Globus pallidus (tissue), 1 donor: ENCODE measurements at regions not wholly inside any gene's neighbourhood (a gene's known extent, or its start where the extent isn't known, plus 50 kb on each side); places are given as distances from the start of the nearest gene placed in this dataset.

Experiments
- DNase-seq: peaks from one replicate; pipeline ENCODE4 v3.0.0-alpha.2; 2015; ENCODE audit warnings: low spot score

GRCh38 chr3:40593351-40593750 lies 68.6 kb downstream of the ZNF621 start:
- no peak for DNase-seq

- no peak for DNase-seq
Measured at GRCh38 chr3:40597441-40597840, 72.7 kb downstream of the ZNF621 start.

- no peak for DNase-seq
Measured at GRCh38 chr3:40598338-40598737, 73.6 kb downstream of the ZNF621 start.

- no peak for DNase-seq
Measured at GRCh38 chr3:40598962-40599361, 74.2 kb downstream of the ZNF621 start.

GRCh38 chr3:40602778-40603385 lies 78.1 kb downstream of the ZNF621 start:
- DNase-seq, result no peak

- DNase-seq, result no peak
Measured at GRCh38 chr3:40605960-40606359, 81.2 kb downstream of the ZNF621 start.

- DNase-seq, result no peak
Measured at GRCh38 chr3:40608091-40608490, 83.3 kb downstream of the ZNF621 start.

GRCh38 chr3:40613306-40613705 lies 88.5 kb downstream of the ZNF621 start:
- DNase-seq, result no peak

GRCh38 chr3:40615110-40615915 lies 90.6 kb downstream of the ZNF621 start:
- no peak for DNase-seq

GRCh38 chr3:40615918-40616819 lies 91.4 kb downstream of the ZNF621 start:
- no peak for DNase-seq

- DNase-seq, result no peak
Measured at GRCh38 chr3:40617084-40617483, 92.3 kb downstream of the ZNF621 start.

GRCh38 chr3:40618158-40618557 lies 93.4 kb downstream of the ZNF621 start:
- no peak for DNase-seq

- no peak for DNase-seq
Measured at GRCh38 chr3:40620151-40620550, 95.4 kb downstream of the ZNF621 start.

- DNase-seq, result no peak
Measured at GRCh38 chr3:40621252-40621651, 96.5 kb downstream of the ZNF621 start.

- no peak for DNase-seq
Measured at GRCh38 chr3:40623567-40623966, 98.8 kb downstream of the ZNF621 start.

GRCh38 chr3:40624189-40624769 lies 99.5 kb downstream of the ZNF621 start:
- DNase-seq, result no peak

GRCh38 chr3:40627095-40627494 lies 102.3 kb downstream of the ZNF621 start:
- DNase-seq, result no peak

- no peak for DNase-seq
Measured at GRCh38 chr3:40628984-40629383, 104.2 kb downstream of the ZNF621 start.

GRCh38 chr3:40631341-40631995 lies 106.7 kb downstream of the ZNF621 start:
- DNase-seq, result no peak

GRCh38 chr3:40637906-40638305 lies 113.1 kb downstream of the ZNF621 start:
- DNase-seq, result no peak

GRCh38 chr3:40639006-40639405 lies 114.2 kb downstream of the ZNF621 start:
- no peak for DNase-seq

GRCh38 chr3:40642812-40643211 lies 118.1 kb downstream of the ZNF621 start:
- DNase-seq, result no peak
